Stimulated activated naive CD4-positive, alpha-beta T cell (primary cell): ENCODE measurements at regions not wholly inside any gene's neighbourhood (a gene's known extent, or its start where the extent isn't known, plus 50 kb on each side); places are given as distances from the start of the nearest gene placed in this dataset.

Source experiments
- DNase-seq, 6 experiments: peaks; one replicate each; lab custom pipeline; 2025; lab: John Stamatoyannopoulos, UW

DNA sequence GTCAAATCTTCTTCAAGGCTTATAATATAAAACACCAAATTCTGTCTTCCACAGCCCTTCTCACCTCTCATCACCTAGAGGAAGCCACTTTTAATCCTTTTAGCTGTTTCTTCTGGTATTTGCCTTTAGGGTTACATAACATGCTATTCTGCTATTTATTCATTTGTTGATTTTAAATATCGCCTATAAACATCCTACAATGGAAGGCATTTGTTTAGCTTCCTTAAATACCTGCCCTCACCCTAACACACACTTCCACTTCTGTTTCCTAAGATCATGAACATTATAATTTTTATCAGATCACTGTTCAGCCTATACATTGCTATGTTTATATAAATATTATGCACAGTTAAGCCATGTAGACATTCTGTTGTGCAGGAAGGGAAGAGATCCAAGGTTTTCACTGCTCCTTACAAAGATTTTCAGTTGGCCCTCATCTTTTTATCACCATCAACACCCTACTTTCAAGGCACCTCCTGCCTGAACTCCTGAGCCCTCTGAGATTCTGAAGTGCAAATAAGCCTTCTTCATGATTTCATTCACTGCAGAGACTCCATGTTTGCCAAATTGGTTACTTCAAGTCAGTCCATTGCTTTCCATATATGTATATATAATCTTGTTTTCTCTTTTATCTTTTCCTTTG is 356.9 kb upstream of the ACTBL2 start:
- DNase-seq = no peak

DNA sequence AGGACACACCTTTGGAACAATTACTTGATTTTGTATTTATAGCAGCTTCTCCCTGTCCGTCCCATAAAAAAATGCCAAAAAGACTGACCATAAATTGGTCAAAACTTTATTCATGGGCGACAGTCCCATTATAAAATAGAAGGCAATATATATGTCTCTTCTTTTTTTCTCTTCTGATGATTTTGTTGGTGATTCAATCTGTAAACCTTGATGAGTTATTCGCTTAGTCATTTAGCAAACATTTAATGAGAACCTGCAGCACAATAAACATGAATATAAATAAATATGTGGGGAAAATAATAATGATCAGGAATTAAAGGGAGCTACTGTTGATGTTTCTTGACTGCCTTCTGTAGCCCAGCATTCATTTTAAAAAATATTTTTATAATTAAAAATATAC is 356.4 kb upstream of the ACTBL2 start:
- no peak for DNase-seq

DNA sequence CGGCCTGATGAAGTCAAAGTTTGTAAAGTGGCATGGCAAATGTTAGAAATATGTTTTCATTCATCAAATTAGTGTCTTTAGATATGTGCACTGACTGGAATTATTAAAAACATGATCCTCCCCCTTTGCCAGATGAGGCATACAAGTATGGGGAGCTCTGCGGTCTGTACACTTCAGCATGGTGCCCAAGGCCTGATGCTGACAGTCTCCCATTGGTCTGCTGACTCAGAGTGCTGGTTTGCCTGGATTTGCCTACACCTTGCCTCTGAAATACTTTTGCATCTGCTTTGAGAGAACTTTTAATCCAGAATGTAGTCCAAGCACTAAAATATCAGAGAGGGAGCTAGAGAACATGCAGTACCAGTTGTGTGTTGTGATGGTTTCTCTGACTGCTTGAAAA is 354.3 kb upstream of the ACTBL2 start:
- DNase-seq = no peak

DNA sequence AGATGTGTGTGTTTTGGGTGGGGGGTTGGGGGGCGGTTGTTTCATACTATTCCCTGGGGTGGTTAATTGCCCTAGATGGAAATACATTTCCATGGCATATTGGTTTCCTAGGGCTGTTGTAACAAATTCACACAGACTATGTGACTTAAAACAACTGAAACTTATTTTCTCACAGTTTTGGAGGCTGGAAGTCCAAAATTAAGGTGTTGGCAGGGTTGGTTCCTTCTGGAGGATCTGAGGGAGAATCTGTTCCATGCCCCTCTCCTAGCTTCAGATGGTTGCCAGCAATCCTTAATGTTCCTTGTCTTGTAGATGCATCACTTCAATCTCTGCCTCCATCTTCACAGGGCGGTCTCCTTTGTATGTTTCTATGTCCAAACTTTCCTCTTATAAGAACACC is 353.7 kb upstream of the ACTBL2 start:
- no peak for DNase-seq

DNA sequence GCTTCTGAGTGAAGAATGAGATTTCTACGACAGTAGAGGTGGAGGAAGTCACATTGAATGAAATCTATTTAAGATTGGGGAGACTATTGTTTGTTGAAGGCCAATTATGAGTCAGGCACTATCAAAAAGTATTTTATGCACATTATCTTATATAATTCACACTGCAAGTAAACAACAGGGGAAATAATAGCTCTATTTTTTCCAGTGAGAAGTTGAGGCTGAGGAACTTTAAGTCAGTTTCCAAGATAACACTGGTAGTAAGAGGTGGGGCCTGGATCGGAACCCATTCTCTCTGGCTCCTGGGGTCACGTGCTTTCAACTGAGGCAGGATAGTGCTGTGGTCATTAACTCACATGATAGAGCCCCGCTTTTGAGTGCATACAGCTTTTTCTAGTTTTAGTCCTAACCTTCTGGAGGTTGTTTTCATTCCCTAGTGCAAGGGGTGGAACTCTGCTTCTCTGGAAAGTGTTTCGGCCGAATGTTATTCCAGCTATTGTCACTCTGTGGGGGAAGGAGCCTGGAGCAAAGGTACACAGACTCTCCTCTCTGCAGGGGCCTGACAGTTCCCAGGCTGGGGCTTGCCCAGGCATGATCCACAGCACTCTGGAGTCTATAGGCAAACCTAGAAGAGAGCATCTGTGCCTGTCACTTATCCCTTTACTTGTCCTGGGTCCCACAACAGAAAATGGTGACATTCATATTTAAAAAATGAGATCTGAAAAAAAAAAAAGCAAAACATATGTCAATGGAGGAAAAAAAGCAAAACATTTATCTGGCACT is 352.4 kb upstream of the ACTBL2 start:
- no peak for DNase-seq

DNA sequence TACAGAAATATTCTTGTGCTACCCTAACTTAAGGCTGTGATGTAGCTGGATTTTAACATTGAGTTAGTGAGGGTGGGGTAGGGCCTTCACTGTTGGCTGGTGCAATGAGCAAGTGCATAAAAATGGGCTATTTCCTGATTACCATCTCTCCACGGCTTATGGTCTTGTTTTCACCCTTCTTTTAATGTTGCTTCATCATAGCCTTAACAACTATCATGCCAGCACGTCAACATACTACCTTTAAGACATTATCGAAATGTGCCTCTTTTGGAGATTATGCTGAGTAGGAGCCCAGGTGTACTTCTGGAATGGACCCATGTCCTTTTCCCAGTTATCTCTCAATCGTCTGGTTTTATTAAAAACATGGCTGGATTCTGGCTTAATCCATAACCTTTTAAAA is 350.9 kb upstream of the ACTBL2 start:
- DNase-seq = no peak

DNA sequence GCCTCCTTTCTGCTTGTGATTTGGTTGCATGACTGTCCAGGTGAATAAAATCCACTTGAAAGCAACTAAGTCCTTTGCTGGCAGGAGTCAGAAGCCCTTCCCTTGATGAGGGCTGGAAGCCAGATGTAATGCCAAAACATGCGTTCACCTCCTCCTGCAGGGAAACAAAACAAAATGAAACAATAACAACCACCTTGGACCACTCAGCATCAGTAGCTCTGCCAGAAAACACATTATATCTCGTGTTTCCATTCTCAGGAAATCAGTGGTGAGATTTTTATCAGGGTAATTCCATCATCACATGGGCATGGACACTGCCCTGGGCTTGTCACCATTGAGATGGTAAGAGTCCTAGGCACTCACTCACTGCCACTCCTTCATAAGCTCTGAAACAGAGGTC is 350.3 kb upstream of the ACTBL2 start:
- no peak for DNase-seq

DNA sequence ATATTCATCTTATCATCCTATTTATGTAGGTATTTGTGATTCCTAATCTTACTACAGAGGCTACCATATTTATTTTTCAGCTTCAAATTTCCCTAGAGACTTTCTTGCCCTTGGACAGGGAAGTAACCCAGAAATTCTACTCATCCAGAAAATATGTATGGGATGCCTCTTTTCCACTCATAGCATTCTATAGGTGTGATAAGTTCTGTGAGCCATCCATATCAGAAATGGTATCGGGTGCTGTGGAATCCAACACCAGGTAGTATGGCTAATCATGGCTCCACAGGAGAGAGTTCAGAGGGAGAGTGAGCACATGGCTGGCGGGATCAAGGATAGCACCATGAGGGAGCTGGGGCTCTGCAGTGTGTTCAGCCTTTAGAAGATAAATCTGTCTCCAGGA is 349.3 kb upstream of the ACTBL2 start:
- DNase-seq = no peak

DNA sequence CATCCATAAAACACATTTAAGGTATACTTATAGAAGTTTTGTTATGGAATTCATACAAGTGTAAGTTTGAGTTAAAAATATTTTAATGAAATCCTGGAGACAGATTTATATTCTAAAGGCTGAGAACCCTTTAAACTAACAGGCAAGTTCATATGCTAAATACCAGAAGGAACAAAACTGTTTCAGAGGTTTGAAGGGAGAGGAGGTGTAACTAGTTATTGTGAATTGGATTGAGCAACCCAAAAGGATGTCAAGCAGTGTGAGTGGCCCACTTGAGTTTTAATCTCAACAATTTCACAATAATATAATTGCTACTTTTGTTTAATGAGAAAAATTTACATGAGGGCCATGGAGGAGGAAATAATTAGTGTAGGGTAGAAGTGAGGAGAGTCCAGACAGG is 348.5 kb upstream of the ACTBL2 start:
- no peak for DNase-seq

DNA sequence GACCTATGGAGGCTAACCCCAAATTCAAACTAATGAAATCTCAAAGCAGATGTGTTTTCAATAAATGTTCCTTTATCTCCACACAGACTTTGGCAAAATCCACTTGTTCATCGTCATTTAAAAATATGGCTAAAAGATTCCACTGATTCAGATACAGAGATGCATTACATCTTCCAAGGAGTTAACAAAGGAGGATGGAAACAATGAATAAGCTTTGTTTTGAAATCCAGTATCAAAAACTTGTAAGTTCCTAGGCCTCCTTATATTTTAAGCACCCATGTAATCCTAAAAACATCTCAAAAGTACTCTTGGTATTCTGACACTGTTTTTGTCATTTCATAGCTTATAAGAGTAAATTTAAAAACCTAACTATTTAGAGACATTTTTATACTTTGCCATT is 345.6 kb upstream of the ACTBL2 start:
- DNase-seq = no peak

DNA sequence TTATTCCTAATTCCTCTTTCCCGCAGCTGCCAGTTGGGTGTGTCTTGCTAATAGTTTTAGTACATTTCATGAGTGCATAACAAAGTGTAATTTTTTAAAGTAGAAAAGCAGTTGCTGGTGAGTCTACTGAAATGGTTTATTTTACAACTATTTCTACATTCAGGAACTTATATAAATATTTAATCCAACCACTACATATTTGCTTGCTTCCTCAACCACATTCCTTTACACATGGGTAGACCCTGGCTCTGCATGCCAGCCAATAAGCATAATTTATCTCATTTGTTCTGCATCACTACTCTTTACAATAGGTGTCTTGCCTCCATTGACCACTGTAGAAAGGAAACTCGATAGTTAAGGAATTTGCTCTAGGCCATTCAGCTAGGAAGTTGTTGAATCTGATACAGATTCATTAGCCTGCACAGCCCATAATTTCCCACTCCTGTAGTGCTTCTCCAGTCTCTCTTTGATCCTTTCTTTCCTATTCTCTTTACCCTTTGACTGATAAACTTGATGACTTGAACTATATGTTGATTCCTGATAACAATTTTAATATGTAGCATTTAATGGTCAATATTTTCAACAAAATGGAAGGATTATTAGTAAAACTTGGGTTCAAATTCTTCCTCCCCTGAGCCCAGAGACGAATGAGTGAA is 342.5 kb upstream of the ACTBL2 start:
- DNase-seq = no peak

DNA sequence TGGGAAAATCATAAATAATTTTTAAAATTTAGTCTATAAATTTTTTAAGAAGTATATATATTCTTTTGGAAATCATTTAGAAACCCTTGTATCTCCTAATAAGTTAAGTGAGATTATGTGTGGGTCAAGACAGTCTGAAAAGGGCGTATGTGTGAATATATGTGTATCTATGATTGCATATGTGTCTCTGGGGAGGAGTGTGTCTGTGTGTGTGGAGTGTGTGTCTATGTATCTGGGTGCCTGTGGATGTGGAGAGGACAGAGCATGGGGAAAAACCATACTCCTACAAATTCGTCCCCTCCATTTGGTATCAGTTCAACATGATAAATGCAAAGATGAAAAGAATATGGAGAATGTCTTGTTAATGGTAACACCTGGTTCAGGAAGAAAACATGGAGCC is 342.0 kb upstream of the ACTBL2 start:
- no peak for DNase-seq

DNA sequence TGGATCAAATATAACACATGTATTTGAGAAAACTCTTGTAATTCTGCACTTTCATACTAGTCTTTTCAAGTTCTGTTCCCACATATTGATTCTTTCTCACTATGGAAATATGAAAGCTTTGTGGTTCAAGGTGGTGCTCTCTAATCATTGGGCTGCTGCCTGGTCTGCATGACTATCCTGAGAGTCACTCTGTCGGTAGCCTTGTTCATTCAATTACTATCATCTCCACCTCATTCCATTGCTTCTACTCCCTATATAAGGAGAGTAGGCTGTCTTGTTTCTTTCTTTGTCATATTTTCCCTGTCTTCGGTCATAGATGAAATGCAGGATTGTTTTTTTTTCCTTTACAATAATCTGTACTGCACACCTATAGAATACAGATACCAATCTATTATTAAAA is 341.4 kb upstream of the ACTBL2 start:
- no peak for DNase-seq

DNA sequence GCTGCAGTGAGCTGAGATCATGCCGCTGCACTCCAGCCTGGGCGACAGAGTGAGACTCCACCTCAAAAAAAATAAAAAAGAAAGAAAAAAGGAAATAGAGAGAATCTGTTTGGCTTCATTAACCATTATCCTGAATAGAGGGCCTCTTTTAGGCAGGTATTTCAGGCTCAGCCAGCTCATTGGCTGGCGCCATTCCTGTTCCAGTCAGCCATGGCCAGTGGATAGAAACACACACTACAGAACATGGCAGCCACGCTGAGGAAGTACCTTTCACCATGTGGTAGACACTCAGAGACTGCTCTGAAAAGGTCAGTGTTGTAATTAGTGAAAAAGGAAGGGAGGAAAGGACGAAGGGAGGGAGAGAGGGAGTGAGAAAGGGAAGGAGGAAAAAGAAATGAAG is 340.0 kb upstream of the ACTBL2 start:
- no peak for DNase-seq

DNA sequence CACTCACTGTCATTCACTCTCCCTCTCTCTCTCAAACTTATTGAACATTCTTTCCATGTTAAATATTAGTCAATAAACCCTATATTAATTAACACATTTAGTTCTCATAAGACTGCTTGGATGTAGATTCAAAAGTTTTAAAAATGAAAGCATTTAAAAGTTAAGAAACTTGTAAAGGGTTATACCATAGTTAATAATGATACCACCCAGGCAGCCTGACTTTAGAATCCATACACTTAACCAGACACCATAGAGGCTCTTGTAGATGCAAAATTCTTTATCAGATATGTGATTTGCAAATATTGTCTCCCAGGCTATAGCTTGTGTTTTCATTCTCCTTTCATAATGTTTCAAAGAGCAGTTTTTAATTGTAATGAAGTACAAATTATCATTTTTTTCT is 335.8 kb upstream of the ACTBL2 start:
- DNase-seq = no peak

DNA sequence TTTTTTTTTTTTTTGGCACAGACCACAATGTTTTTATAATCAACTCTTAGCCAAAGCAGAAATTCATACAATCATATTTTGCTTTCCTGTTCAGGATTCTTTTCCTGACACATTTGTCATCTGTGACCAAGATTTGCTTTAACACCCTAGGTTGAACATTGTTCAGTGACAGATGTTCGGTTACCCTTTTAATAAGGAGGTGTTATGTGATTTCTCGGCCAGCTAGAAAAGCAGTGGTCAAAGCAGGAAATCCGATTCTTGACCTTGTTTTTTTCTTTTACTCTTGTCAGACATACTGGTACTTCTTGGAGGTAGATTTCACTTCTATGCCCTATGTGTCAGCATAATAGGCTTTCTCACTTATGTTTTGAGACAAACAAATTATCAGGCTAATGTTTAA is 335.3 kb upstream of the ACTBL2 start:
- DNase-seq = no peak

DNA sequence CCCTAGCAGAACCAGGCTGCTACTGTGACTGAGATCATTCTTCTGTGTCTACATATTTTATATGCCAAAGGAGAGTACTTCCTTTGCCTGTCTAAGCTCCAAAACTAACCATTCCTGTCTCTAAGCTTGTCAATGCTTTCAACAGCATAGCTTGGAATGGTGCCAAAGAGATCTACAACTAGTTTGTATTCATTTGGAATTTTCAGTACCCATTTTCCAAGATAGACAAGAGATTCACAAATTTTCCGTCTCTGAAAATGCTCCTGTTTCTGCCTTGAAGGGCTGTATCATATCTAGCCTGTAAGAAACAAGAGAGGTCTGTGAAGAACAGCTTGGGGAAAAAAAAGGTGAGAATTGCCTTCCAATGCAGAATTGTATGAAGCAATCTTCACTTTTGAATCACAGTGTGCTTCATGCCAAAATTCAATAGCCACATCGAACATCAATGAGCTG is 334.4 kb upstream of the ACTBL2 start:
- no peak for DNase-seq

DNA sequence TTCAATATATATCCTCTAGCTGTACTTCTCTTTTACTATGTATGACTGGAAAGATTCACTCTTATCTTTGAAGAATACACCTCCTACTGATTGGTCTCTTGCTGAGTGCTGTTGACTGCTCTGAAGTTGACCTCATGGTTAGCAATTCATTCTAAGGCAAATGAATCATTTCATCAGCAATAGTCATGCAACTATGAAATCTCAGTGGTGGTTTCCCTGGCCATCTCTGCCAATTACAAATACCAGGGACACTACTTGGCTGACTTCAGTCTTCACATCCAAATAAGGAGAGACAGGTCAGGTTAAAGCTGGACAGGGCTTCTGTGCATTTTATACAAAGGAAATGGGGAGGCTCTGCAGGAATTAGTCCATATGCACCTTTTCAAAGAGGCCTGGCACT is 333.5 kb upstream of the ACTBL2 start:
- DNase-seq = no peak

DNA sequence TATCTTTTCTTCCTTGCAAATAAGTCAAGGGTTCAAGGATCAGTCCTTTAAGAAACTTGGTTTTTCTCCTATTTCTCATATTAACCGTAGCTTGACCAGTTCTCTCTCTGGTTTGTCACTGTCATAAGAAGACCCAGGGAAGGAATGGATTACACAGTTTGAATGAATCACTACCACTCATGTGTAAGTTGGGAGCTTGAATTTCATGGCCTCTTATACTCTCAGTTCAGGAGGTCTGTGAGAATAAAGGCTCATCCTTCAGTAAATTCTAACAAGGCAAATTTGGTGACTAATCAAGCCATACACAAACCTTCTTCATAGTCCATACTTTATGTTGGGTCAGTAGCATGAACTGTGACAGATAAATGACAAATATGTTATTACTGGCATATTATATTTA is 323.1 kb upstream of the ACTBL2 start:
- no peak for DNase-seq

DNA sequence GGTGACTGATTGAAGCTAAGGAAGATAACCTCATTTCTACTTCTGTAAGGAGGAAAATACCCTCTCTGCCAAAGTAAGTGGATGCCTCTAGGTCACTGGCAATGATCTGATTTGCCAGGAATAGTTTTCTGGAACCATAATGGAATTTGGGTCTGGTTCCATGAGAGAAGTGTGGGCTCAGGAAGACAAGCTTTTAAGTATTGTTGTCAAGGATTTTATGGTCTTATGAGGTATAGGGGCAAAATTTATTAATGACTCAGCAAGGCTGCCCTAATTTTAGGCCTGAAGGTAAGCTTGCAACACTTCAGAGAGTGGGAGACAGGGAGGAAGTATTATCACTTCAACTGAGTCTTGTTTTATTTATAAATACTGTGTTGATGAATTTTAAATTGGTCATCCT is 322.6 kb upstream of the ACTBL2 start:
- DNase-seq = no peak

DNA sequence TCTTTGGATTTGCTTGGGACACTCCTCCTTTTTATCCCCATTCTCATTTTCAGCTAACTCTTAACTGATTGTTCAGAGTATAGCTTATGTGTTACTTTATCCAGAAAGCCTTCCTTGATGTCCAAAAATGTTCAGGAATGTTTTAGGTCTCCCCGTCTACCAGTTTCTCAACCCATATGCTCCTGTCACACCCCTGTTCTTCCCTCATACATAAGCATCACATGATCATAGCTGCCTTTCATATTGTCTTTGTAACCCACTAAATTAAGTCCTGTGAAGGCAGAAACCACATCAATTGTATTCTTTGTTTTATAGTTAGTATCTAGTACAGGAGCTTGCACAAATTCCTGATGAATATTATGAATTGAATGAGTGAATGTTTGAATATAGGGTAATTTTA is 321.9 kb upstream of the ACTBL2 start:
- no peak for DNase-seq

DNA sequence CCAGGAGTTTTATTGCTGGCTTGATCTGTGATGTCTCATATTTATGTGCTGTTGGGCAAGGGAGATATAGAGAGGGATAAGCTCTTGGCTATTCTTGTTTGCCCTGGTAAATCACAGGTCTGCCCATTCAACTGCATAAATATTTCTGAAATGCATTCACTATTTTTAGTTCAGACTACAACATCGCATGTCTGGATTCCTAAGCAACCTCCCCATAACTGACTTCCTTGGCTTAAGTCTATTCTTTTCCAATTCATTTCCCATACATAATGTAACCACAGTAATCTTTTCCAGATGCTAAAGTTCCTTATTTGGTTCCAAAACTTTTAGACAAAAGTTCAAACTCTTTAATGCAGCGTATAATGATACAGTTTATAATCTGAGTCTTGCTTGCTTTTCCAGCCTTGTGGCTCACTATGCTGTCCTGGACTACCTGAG is 321.4 kb upstream of the ACTBL2 start:
- no peak for DNase-seq

DNA sequence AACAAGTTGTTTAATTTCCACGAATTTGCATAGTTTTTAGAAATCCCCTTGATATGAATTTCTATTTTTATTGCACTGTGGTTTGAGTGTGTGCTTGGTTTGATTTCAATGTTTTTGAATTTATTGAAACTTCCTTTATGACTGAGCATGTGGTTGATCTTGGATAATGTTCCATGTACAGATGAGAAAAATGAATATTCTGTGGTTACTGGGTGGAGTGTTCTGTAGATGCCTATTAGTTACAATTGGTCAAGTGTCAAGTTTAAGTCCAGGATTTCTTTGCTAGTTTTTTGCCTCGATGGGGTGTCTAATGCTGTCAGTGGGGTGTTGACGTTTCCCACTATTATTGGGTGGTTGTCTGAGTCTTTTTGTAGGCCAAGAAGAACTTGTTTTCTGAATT is 319.5 kb upstream of the ACTBL2 start:
- DNase-seq = no peak
